Prostate gland (tissue), 2 donors: ENCODE measurements at regions not wholly inside any gene's neighbourhood (a gene's known extent, or its start where the extent isn't known, plus 50 kb on each side); places are given as distances from the start of the nearest gene placed in this dataset.

ENCODE experiments used
- DNase-seq: peaks from one replicate; pipeline ENCODE4 v3.0.0-alpha.2; 2019; ENCODE audit warnings: low spot score
- H3K27ac ChIP-seq, 2 donors: fragments of 200-600 bp; sonication (generic); 2 replicates each; pipeline ENCODE4 v1.5.1; 2017 to 2019
- H3K27me3 ChIP-seq: fragments of 200-600 bp; sonication (generic); replicated peaks from 2 replicates; pipeline ENCODE4 v1.5.1; 2019; ENCODE audit not compliant: insufficient read depth
- H3K36me3 ChIP-seq, 2 donors: fragments of 200-600 bp; sonication (generic); 1 replicate in 1 of 2; 2 replicates in 1 of 2; pipeline versions ENCODE4 v1.5.1 to v1.8.1; 2017 to 2019
- H3K4me1 ChIP-seq: fragments of 200-600 bp; sonication (generic); replicated peaks from 2 replicates; pipeline ENCODE4 v1.5.1; 2019
- H3K4me3 ChIP-seq, 2 donors: fragments of 200-600 bp; sonication (generic); 2 replicates each; pipeline ENCODE4 v1.5.1; 2017 to 2019
- H3K9me3 ChIP-seq: fragments of 200-600 bp; sonication (generic); 2 replicates; pipeline ENCODE4 v1.5.1; 2017
- POLR2A ChIP-seq: fragments of 450-650 bp; IDR thresholded peaks from one replicate; pipeline ENCODE4 v1.6.1; 2016; ENCODE audit warnings: antibody characterized with exemption, mild to moderate bottlenecking
- POLR2AphosphoS5 ChIP-seq: sonication (generic); formaldehyde crosslinking; IDR thresholded peaks from one replicate; pipeline ENCODE4 v1.6.1; 2017; ENCODE audit warnings: antibody characterized with exemption
- WGBS: methylation state at CpG from one replicate; pipeline ENCODE4 v1.1.5; 2018; 5-methylcytosine and 5-hydroxymethylcytosine counted together
- intact Hi-C: fragments of 100-400 bp; cut with DNase I; formaldehyde crosslinking; loops from one replicate; pipeline ENCODE4 v1.14.2; 2022
- TF ChIP-seq, protein P1 (sequence below), 4 experiments: fragments of 200-600 bp in 2 of 4; fragments of 450-650 bp in 2 of 4; sonication (generic) in 2 of 4; IDR thresholded peaks; 1 replicate in 3 of 4; 2 replicates in 1 of 4; pipeline ENCODE4 v1.5.1; 2016 to 2019; ENCODE audit warnings: antibody characterized with exemption in 4 of 4, mild to moderate bottlenecking in 2 of 4, moderate library complexity in 2 of 4

DNA sequence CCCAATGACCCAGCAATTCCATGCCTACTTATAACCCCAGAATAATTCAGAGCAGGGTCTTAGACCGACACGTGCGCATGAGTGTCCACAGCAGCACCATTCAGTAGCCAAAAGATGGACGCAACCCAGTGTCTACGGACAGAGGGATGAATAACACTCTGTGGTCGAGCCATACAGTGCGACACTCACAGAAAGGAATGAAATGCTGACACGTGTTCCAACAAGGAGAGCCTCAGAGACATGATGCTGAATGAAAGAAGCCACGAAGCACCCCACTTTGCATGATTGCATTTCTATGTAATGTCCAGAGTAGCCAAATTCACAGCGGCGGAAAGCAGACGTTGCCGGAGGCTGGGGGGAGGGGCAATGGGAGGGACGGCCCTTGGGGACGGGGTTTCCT lies 134.4 kb downstream of the CTTN start:
- no peaks in the 10 kb centered on the region for H3K36me3 ChIP-seq
- no peak for DNase-seq
- H3K4me1 ChIP-seq, result no peaks in the 10 kb centered on the region
- H3K27ac ChIP-seq, result no peak overlapping the region
- no peaks in the 10 kb centered on the region for H3K27me3 ChIP-seq
- H3K9me3 ChIP-seq, result no peaks in the 10 kb centered on the region
- intact Hi-C loops, result no loop called here
- no peak for TF ChIP-seq POLR2AphosphoS5
- TF ChIP-seq, protein P1, sequence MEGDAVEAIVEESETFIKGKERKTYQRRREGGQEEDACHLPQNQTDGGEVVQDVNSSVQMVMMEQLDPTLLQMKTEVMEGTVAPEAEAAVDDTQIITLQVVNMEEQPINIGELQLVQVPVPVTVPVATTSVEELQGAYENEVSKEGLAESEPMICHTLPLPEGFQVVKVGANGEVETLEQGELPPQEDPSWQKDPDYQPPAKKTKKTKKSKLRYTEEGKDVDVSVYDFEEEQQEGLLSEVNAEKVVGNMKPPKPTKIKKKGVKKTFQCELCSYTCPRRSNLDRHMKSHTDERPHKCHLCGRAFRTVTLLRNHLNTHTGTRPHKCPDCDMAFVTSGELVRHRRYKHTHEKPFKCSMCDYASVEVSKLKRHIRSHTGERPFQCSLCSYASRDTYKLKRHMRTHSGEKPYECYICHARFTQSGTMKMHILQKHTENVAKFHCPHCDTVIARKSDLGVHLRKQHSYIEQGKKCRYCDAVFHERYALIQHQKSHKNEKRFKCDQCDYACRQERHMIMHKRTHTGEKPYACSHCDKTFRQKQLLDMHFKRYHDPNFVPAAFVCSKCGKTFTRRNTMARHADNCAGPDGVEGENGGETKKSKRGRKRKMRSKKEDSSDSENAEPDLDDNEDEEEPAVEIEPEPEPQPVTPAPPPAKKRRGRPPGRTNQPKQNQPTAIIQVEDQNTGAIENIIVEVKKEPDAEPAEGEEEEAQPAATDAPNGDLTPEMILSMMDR (IDR thresholded peaks at IDR 0.05), result no peak
- no peak for TF ChIP-seq POLR2A
- no peak overlapping the region for H3K4me3 ChIP-seq
- WGBS, result 83% methylated on average over 15 of the region's 15 CpGs

DNA sequence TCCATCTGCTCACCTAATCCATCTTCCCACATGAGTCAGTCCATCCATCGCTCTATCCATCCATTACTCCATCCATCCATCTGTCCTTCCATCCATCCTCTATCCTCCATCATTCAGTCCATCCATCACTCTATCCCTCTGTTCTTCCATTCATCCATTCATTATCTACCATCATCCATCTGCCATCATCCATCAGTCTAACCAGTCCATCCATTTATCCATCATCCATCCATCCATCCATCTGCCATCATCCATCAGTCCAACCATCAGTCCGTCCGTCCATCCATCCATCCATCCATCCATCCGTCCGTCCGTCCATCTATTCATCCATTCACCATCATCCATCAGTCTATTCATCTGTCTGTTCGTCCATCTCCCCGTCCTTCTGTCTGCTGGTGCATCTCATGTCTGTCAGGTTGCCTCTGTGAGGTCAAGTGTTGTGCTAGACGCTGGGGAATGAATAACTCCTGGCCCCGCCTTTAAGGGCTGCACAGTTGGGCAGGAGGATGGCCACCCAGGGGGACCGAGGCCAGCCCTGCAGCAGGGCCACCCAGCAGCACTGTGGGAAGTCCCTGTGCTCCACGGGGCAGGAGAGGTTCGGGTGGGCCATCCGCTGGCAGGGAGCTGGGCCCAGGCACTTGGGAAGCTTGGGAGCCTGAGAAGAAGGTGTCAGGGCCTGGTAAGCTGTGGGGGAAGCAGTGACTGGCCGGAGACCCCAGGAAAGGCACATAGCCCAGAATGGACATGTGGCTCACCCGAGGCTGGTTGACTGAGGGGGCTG lies 137.1 kb downstream of the CTTN start:
- TF ChIP-seq, protein P1 (IDR thresholded peaks at IDR 0.05), result no peak
- no peak for TF ChIP-seq POLR2A
- DNase-seq, result no peak
- WGBS, result 91% methylated on average over 16 of the region's 16 CpGs
- Histone ChIP-seq H3K27ac (no peak overlapping the region), H3K4me1 (no peaks in the 10 kb centered on the region), H3K9me3 (no peaks in the 10 kb centered on the region), H3K36me3 (no peaks in the 10 kb centered on the region), H3K4me3 (no peak overlapping the region), H3K27me3 (no peaks in the 10 kb centered on the region)
- intact Hi-C loops, result no loop called here

DNA sequence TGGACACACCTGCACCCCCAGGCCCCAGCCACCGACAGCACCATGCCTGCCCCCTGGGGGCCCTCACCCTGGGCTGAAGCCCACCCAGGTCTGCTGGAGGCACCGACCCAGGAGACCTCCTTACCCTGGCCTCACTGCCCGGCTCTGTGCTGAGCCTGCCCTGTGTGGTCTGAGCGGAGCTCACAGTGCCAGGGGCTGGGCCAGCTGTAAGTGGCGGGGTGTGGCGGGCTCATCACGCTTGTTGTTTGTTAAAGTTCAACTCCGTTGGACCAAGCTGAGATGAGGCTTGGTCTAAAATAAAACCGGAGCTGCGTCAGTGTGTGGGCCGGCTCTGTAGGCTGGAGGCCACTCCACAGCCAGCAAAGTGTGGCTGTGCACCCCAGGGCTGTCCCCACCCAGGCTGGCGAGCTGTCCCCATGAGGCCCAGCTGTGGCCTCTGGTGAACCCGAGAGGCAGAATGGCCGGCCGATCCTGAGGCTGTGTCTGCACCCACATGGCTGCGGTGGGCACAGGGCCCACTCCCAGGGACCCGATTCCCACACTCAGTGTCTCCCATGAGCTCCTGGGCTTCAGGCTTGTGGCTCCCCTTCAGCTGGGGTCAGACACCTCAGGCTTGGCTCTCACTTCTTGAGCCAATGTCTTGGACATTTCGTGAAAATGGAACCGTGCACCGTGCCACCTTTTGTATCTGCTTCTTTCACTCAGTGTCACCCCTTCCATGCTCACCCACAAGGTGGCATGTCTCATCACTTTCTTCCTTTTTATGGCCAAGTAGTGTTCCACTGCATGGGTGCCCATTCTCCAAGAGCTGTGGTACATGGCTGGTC lies 137.9 kb downstream of the CTTN start:
- no peak for DNase-seq
- Histone ChIP-seq H3K36me3 (no peaks in the 10 kb centered on the region), H3K27me3 (no peaks in the 10 kb centered on the region), H3K4me3 (no peak overlapping the region), H3K9me3 (no peaks in the 10 kb centered on the region), H3K4me1 (no peaks in the 10 kb centered on the region), H3K27ac (no peak overlapping the region)
- TF ChIP-seq, protein P1 (IDR thresholded peaks at IDR 0.05), result no peak
- TF ChIP-seq POLR2AphosphoS5 (no peak), POLR2A (no peak)
- intact Hi-C loops, result no loop called here
- 92% methylated on average over 20 of the region's 20 CpGs for WGBS

DNA sequence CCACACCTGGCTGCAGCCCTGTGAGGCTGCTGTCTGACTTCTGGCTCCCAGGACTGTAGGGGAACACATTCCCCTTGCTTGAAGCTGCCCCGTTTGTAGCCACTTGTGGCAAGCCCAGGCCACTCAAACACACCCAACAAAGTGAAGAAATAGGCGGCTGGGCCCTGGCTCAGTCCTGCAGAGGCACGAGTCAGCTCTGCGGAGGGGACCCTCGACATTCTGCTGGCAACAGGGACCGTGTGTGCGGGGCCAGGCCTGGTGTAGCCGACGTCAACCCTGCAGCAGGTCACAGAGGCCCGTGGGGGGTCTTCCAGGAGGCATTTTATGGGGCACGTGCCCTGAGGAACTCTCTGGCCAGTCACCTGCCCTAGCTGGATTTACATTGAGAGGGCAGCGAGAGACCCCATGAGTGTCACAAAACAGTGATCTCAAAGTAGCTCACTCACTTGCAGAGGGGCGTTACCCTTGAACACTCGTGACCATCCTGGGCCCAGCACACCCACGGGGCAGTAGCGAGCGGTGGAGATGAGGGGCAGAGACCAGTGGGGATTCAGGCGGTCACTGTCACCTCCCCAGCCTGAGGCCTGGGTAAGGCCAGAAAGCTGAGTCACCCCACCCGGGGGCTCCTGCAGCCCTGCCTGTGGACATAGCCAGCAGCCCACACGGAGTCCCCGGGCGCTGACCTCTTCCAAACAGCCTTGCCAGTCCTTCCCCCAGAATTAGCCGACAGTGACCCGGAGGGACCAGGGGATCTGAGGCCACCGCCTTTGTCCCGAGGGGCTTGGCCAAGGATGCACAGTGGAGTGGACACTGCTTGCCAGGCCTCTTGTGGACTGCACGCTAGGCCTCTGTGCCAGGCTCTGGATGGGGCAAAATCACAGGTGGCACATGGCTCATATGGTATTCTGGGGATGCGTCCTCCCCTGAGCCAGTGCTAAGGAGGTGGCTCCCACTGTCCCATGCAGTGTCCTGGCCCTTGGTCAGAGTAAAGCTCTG lies 139.5 kb downstream of the CTTN start:
- Histone ChIP-seq H3K4me1 (no peaks in the 10 kb centered on the region), H3K9me3 (no peaks in the 10 kb centered on the region), H3K27ac (no peak overlapping the region), H3K27me3 (no peaks in the 10 kb centered on the region), H3K36me3 (no peaks in the 10 kb centered on the region), H3K4me3 (no peak overlapping the region)
- TF ChIP-seq, protein P1 (IDR thresholded peaks at IDR 0.05), result no peak
- TF ChIP-seq POLR2AphosphoS5 (no peak), POLR2A (no peak)
- intact Hi-C loops, result no loop called here
- no peak for DNase-seq
- 87% methylated on average over 27 of the region's 28 CpGs for WGBS
